ENCODE measurements at regions not wholly inside any gene's neighbourhood (a gene's known extent, or its start where the extent isn't known, plus 50 kb on each side); places are given as distances from the start of the nearest gene placed in this dataset.

- TF ChIP-seq HDAC2 (IDR thresholded peaks at IDR 0.05) (no peak), ZBTB7A (IDR thresholded peaks at IDR 0.05; ENCODE audit: borderline replicate concordance, control insufficient read depth, low read depth, low read length) (no peak), CBX2 (IDR thresholded peaks at IDR 0.05; ENCODE audit: insufficient read depth, low read length, poor library complexity, severe bottlenecking) (no peak), TAF1 (IDR thresholded peaks at IDR 0.05; ENCODE audit: control insufficient read depth, extremely low read depth, insufficient read depth, low read length, severe bottlenecking) (no peak), CTCF (IDR thresholded peaks at IDR 0.05 in 2 of 3, conservative IDR thresholded peaks at IDR 0.05 in 1 of 3; ENCODE audit: insufficient read depth in 2 of 3, low read depth in 1 of 3, low read length in 3 of 3) (no peak), SP1 (CRISPR knock-in tag; IDR thresholded peaks at IDR 0.05) (no peak), POLR2AphosphoS5 (IDR thresholded peaks at IDR 0.05; ENCODE audit: control insufficient read depth, insufficient read depth, low read depth, low read length) (no peak), EZH2 (IDR thresholded peaks at IDR 0.05; ENCODE audit: borderline replicate concordance, low read depth, low read length) (no peak), ZNF324 (CRISPR knock-in tag; IDR thresholded peaks at IDR 0.05) (no peak), TEAD4 (IDR thresholded peaks at IDR 0.05; ENCODE audit: low read length) (no peak), TEAD4 (CRISPR knock-in tag; IDR thresholded peaks at IDR 0.05; ENCODE audit: borderline replicate concordance) (no peak)
- TF ChIP-seq, protein P1, sequence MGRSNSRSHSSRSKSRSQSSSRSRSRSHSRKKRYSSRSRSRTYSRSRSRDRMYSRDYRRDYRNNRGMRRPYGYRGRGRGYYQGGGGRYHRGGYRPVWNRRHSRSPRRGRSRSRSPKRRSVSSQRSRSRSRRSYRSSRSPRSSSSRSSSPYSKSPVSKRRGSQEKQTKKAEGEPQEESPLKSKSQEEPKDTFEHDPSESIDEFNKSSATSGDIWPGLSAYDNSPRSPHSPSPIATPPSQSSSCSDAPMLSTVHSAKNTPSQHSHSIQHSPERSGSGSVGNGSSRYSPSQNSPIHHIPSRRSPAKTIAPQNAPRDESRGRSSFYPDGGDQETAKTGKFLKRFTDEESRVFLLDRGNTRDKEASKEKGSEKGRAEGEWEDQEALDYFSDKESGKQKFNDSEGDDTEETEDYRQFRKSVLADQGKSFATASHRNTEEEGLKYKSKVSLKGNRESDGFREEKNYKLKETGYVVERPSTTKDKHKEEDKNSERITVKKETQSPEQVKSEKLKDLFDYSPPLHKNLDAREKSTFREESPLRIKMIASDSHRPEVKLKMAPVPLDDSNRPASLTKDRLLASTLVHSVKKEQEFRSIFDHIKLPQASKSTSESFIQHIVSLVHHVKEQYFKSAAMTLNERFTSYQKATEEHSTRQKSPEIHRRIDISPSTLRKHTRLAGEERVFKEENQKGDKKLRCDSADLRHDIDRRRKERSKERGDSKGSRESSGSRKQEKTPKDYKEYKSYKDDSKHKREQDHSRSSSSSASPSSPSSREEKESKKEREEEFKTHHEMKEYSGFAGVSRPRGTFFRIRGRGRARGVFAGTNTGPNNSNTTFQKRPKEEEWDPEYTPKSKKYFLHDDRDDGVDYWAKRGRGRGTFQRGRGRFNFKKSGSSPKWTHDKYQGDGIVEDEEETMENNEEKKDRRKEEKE (IDR thresholded peaks at IDR 0.05; ENCODE audit: borderline replicate concordance in 1 of 2, control insufficient read depth in 1 of 2, low read depth in 2 of 2, low read length in 1 of 2) = no peak
- TF ChIP-seq, protein P2, sequence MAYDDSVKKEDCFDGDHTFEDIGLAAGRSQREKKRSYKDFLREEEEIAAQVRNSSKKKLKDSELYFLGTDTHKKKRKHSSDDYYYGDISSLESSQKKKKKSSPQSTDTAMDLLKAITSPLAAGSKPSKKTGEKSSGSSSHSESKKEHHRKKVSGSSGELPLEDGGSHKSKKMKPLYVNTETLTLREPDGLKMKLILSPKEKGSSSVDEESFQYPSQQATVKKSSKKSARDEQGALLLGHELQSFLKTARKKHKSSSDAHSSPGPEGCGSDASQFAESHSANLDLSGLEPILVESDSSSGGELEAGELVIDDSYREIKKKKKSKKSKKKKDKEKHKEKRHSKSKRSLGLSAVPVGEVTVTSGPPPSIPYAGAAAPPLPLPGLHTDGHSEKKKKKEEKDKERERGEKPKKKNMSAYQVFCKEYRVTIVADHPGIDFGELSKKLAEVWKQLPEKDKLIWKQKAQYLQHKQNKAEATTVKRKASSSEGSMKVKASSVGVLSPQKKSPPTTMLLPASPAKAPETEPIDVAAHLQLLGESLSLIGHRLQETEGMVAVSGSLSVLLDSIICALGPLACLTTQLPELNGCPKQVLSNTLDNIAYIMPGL (CRISPR knock-in tag; IDR thresholded peaks at IDR 0.05) = no peak
These were observed 577.0 kb upstream of the TBX3 start for GRCh38 chr12:115260762-115261675.

All from K562 (cell line).